Mesenchymal stem cell (in vitro differentiated cells and primary cell): ENCODE measurements at regions not wholly inside any gene's neighbourhood (a gene's known extent, or its start where the extent isn't known, plus 50 kb on each side); places are given as distances from the start of the nearest gene placed in this dataset.

Source experiments
- DNase-seq: peaks from one replicate; pipeline ENCODE4 v3.0.0-alpha.2; 2013
- H2AFZ ChIP-seq: one replicate; pipeline ENCODE4 v1.6.1; 2013; ENCODE audit warnings: low read depth, mild to moderate bottlenecking, control low read depth, inconsistent platforms, low read length, moderate library complexity
- H2AK5ac ChIP-seq: 2 replicates; pipeline ENCODE4 v1.6.1; 2013; ENCODE audit warnings: low read length, moderate library complexity, mild to moderate bottlenecking, inconsistent platforms; ENCODE audit not compliant: severe bottlenecking
- H2BK120ac ChIP-seq: one replicate; pipeline ENCODE4 v1.6.1; 2013; ENCODE audit warnings: low read depth, mild to moderate bottlenecking, inconsistent platforms, low read length, moderate library complexity
- H2BK12ac ChIP-seq, 2 experiments: one replicate each; pipeline ENCODE4 v1.6.1; 2013; ENCODE audit warnings: inconsistent platforms in 2 of 2, low read length in 2 of 2, mild to moderate bottlenecking in 2 of 2, moderate library complexity in 2 of 2, control low read depth in 1 of 2
- H2BK15ac ChIP-seq: one replicate; pipeline ENCODE4 v1.6.1; 2013; ENCODE audit warnings: mild to moderate bottlenecking, low read depth, inconsistent platforms; ENCODE audit not compliant: poor library complexity, severe bottlenecking
- H2BK5ac ChIP-seq: 2 replicates; pipeline ENCODE4 v1.6.1; 2013; ENCODE audit warnings: low read depth, mild to moderate bottlenecking, low read length, control low read depth, inconsistent platforms; ENCODE audit not compliant: poor library complexity, severe bottlenecking
- H3K14ac ChIP-seq, 2 experiments: one replicate each; pipeline ENCODE4 v1.6.1; 2013; ENCODE audit warnings: inconsistent platforms in 2 of 2, low read length in 2 of 2, control low read depth in 1 of 2, mild to moderate bottlenecking in 1 of 2, moderate library complexity in 1 of 2
- H3K18ac ChIP-seq, 2 experiments: one replicate each; pipeline ENCODE4 v1.6.1; 2013; ENCODE audit warnings: inconsistent platforms in 2 of 2, low read length in 2 of 2, control low read depth in 1 of 2, low read depth in 1 of 2, mild to moderate bottlenecking in 1 of 2
- H3K23ac ChIP-seq, 2 experiments: one replicate each; pipeline ENCODE4 v1.6.1; 2013; ENCODE audit warnings: inconsistent platforms in 2 of 2, low read length in 2 of 2, mild to moderate bottlenecking in 2 of 2, moderate library complexity in 2 of 2, control low read depth in 1 of 2
- H3K27ac ChIP-seq: 2 replicates; pipeline ENCODE4 v1.5.1; 2013; ENCODE audit warnings: mild to moderate bottlenecking, moderate library complexity, low read length, control low read depth, inconsistent platforms; ENCODE audit not compliant: poor library complexity, severe bottlenecking
- H3K27me3 ChIP-seq, 2 experiments: 2 replicates each; pipeline versions ENCODE4 v1.6.1 to v1.7.0; 2013; ENCODE audit warnings: low read length in 2 of 2, mild to moderate bottlenecking in 2 of 2, moderate library complexity in 2 of 2, control low read depth in 1 of 2, inconsistent platforms in 1 of 2; ENCODE audit not compliant: control insufficient read depth in 1 of 2, insufficient read depth in 1 of 2
- H3K36me3 ChIP-seq, 2 experiments: 2 replicates each; pipeline versions ENCODE4 v1.6.1 to v1.7.0; 2013; ENCODE audit warnings: low read length in 2 of 2, control low read depth in 1 of 2, inconsistent platforms in 1 of 2, low read depth in 1 of 2, mild to moderate bottlenecking in 1 of 2; ENCODE audit not compliant: insufficient read depth in 2 of 2, control insufficient read depth in 1 of 2
- H3K4ac ChIP-seq, 2 experiments: one replicate each; pipeline ENCODE4 v1.6.1; 2013; ENCODE audit warnings: inconsistent platforms in 2 of 2, low read length in 2 of 2, mild to moderate bottlenecking in 2 of 2, moderate library complexity in 2 of 2, control low read depth in 1 of 2, low read depth in 1 of 2
- H3K4me1 ChIP-seq: 2 replicates; pipeline ENCODE4 v1.6.1; 2013; ENCODE audit warnings: low read depth, low read length, control low read depth; ENCODE audit not compliant: control insufficient read depth, insufficient read depth
- H3K4me2 ChIP-seq: 2 replicates; pipeline ENCODE4 v1.6.1; 2013; ENCODE audit warnings: low read length, mild to moderate bottlenecking, inconsistent platforms; ENCODE audit not compliant: poor library complexity, severe bottlenecking
- H3K4me3 ChIP-seq, 2 experiments: 2 replicates each; pipeline versions ENCODE4 v1.5.1 to v1.7.0; 2013; ENCODE audit warnings: low read length in 2 of 2, mild to moderate bottlenecking in 2 of 2, control low read depth in 1 of 2, low read depth in 1 of 2; ENCODE audit not compliant: insufficient read depth in 1 of 2
- H3K79me1 ChIP-seq: replicated peaks from 2 replicates; pipeline ENCODE4 v1.6.1; 2013; ENCODE audit warnings: mild to moderate bottlenecking, control low read depth, low read length, inconsistent platforms; ENCODE audit not compliant: poor library complexity, severe bottlenecking
- H3K9ac ChIP-seq: 2 replicates; pipeline ENCODE4 v1.7.0; 2013; ENCODE audit warnings: mild to moderate bottlenecking, low read length, moderate library complexity
- H3K9me3 ChIP-seq: 2 replicates; pipeline ENCODE4 v1.7.0; 2013; ENCODE audit warnings: mild to moderate bottlenecking, low read length; ENCODE audit not compliant: control insufficient read depth
- H4K8ac ChIP-seq: one replicate; pipeline ENCODE4 v1.6.1; 2013; ENCODE audit warnings: inconsistent platforms, mild to moderate bottlenecking, low read length, moderate library complexity
- H4K91ac ChIP-seq: one replicate; pipeline ENCODE4 v1.6.1; 2013; ENCODE audit warnings: mild to moderate bottlenecking, low read length, inconsistent platforms
- WGBS: methylation state at CpG from one replicate; pipeline ENCODE4 v1.1.7; 2013; ENCODE audit warnings: mixed read lengths; 5-methylcytosine and 5-hydroxymethylcytosine counted together

- Histone ChIP-seq H2BK120ac (no peak overlapping the region), H3K9ac (no peak overlapping the region), H3K36me3 (no peaks in the 10 kb centered on the region), H4K8ac (no peak overlapping the region), H2BK5ac (no peak overlapping the region), H2AK5ac (no peak overlapping the region), H2AFZ (no peak overlapping the region), H3K27me3 (no peaks in the 10 kb centered on the region), H3K9me3 (no peaks in the 10 kb centered on the region), H3K4ac (no peak overlapping the region), H3K18ac (no peak overlapping the region), H3K79me1 (no peaks in the 10 kb centered on the region), H2BK15ac (no peak overlapping the region), H2BK12ac (no peak overlapping the region), H3K27ac (no peak overlapping the region), H4K91ac (no peak overlapping the region), H3K4me2 (no peak overlapping the region), H3K4me1 (no peaks in the 10 kb centered on the region), H3K23ac (no peak overlapping the region), H3K14ac (no peak overlapping the region), H3K4me3 (no peak overlapping the region)
- whole genome bisulfite sequencing: no CpG with 5 or more reads among the region's 1 CpG
- DNase-seq: peak; percentile 6
Measured at GRCh38 chrX:20571611-20572010, 304.9 kb upstream of the RPS6KA3 start.

GRCh38 chrX:20567108-20567507, 300.4 kb upstream of the RPS6KA3 start:
- no peak overlapping the region for H3K9ac ChIP-seq
- H3K4me3 ChIP-seq: no peak overlapping the region
- H3K4ac ChIP-seq: no peak overlapping the region
- H3K27ac ChIP-seq: no peak overlapping the region
- H3K9me3 ChIP-seq: no peaks in the 10 kb centered on the region
- H3K23ac ChIP-seq: no peak overlapping the region
- no peaks in the 10 kb centered on the region for H3K36me3 ChIP-seq
- H4K8ac ChIP-seq: no peak overlapping the region
- DNase-seq: no peak
- H2AK5ac ChIP-seq: no peak overlapping the region
- no peak overlapping the region for H2BK12ac ChIP-seq
- H2BK120ac ChIP-seq: no peak overlapping the region
- H3K14ac ChIP-seq: no peak overlapping the region
- no peak overlapping the region for H2BK5ac ChIP-seq
- H2BK15ac ChIP-seq: no peak overlapping the region
- no peaks in the 10 kb centered on the region for H3K79me1 ChIP-seq
- no peak overlapping the region for H3K4me2 ChIP-seq
- H3K27me3 ChIP-seq: no peaks in the 10 kb centered on the region
- no peak overlapping the region for H4K91ac ChIP-seq
- no peaks in the 10 kb centered on the region for H3K4me1 ChIP-seq
- no peak overlapping the region for H3K18ac ChIP-seq
- no peak overlapping the region for H2AFZ ChIP-seq

- DNase-seq: peak; percentile 59
- Histone ChIP-seq H3K4me2 (no peak overlapping the region), H4K91ac (no peak overlapping the region), H2BK12ac (no peak overlapping the region), H2BK15ac (no peak overlapping the region), H3K4me3 (no peak overlapping the region), H2BK5ac (no peak overlapping the region), H2AK5ac (no peak overlapping the region), H3K4ac (no peak overlapping the region), H2BK120ac (no peak overlapping the region), H3K4me1 (no peaks in the 10 kb centered on the region), H3K9me3 (peaks cover 8% of the 10 kb centered on the region), H2AFZ (no peak overlapping the region), H3K79me1 (no peaks in the 10 kb centered on the region), H3K23ac (no peak overlapping the region), H4K8ac (no peak overlapping the region), H3K9ac (peak overlapping the region; percentile 62), H3K14ac (no peak overlapping the region), H3K36me3 (no peaks in the 10 kb centered on the region), H3K27me3 (no peaks in the 10 kb centered on the region), H3K18ac (no peak overlapping the region), H3K27ac (no peak overlapping the region)
- 86% methylated on average over 2 of the region's 3 CpGs for WGBS
Measured at GRCh38 chrX:20547611-20548051, 280.9 kb upstream of the RPS6KA3 start.

- H3K14ac ChIP-seq: no peak overlapping the region
- H4K91ac ChIP-seq: no peak overlapping the region
- no peak overlapping the region for H2AK5ac ChIP-seq
- no peak overlapping the region for H3K27ac ChIP-seq
- H3K36me3 ChIP-seq: no peaks in the 10 kb centered on the region
- H3K4me3 ChIP-seq: no peak overlapping the region
- no peak overlapping the region for H3K4me2 ChIP-seq
- no peak overlapping the region for H3K18ac ChIP-seq
- no peak overlapping the region for H3K23ac ChIP-seq
- no peak overlapping the region for H2BK120ac ChIP-seq
- no peak for DNase-seq
- H3K4ac ChIP-seq: no peak overlapping the region
- H3K9me3 ChIP-seq: peaks cover 27% of the 10 kb centered on the region
- no peaks in the 10 kb centered on the region for H3K27me3 ChIP-seq
- H2BK5ac ChIP-seq: no peak overlapping the region
- no peaks in the 10 kb centered on the region for H3K79me1 ChIP-seq
- H3K4me1 ChIP-seq: no peaks in the 10 kb centered on the region
- H2BK15ac ChIP-seq: no peak overlapping the region
- H2BK12ac ChIP-seq: no peak overlapping the region
- H2AFZ ChIP-seq: no peak overlapping the region
- WGBS: 80% methylated on average over 3 of the region's 3 CpGs
- H3K9ac ChIP-seq: no peak overlapping the region
- no peak overlapping the region for H4K8ac ChIP-seq
Measured at GRCh38 chrX:20545538-20545937, 278.8 kb upstream of the RPS6KA3 start.
